ENCODE measurements at regions not wholly inside any gene's neighbourhood (a gene's known extent, or its start where the extent isn't known, plus 50 kb on each side); places are given as distances from the start of the nearest gene placed in this dataset.

DNA sequence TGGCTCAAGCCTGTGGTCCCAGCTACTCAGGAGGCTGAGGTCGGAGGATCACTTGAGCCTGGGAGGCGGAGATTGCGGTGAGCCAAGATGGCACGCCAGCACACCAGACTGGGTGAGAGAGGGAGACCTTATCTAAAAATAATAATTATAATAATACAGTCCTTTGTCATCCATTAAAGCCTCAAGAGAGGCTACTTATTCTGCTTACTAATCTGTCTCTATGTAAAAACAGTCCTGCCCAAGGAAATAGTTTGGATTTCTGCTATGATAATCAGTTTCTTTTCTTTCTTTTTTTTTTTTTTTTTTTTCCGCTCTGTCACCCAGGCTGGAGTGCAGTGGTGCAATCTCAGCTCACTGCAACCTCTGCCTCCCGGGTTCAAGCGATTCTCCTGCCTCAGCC is 228.3 kb downstream of the C1D start:
- TF ChIP-seq, protein P1, sequence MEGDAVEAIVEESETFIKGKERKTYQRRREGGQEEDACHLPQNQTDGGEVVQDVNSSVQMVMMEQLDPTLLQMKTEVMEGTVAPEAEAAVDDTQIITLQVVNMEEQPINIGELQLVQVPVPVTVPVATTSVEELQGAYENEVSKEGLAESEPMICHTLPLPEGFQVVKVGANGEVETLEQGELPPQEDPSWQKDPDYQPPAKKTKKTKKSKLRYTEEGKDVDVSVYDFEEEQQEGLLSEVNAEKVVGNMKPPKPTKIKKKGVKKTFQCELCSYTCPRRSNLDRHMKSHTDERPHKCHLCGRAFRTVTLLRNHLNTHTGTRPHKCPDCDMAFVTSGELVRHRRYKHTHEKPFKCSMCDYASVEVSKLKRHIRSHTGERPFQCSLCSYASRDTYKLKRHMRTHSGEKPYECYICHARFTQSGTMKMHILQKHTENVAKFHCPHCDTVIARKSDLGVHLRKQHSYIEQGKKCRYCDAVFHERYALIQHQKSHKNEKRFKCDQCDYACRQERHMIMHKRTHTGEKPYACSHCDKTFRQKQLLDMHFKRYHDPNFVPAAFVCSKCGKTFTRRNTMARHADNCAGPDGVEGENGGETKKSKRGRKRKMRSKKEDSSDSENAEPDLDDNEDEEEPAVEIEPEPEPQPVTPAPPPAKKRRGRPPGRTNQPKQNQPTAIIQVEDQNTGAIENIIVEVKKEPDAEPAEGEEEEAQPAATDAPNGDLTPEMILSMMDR (IDR thresholded peaks at IDR 0.05; ENCODE audit: poor library complexity, severe bottlenecking): no peak
- TF ChIP-seq EP300 (conservative IDR thresholded peaks at IDR 0.05; ENCODE audit: poor library complexity, severe bottlenecking) (no peak), EZH2 (IDR thresholded peaks at IDR 0.05; ENCODE audit: borderline replicate concordance, insufficient read depth, low read length, poor library complexity, severe bottlenecking) (no peak), REST (IDR thresholded peaks at IDR 0.05; ENCODE audit: borderline replicate concordance) (no peak), SMC3 (conservative IDR thresholded peaks at IDR 0.05; ENCODE audit: poor library complexity) (no peak), MXI1 (conservative IDR thresholded peaks at IDR 0.05; ENCODE audit: poor library complexity, severe bottlenecking) (no peak)

All from neural cell (in vitro differentiated cells).